Fibroblast of peridontal ligament (primary cell): ENCODE measurements at regions not wholly inside any gene's neighbourhood (a gene's known extent, or its start where the extent isn't known, plus 50 kb on each side); places are given as distances from the start of the nearest gene placed in this dataset.

Experiments
- DNase-seq: peaks from one replicate; pipeline ENCODE4 v3.0.0-alpha.2; 2010; ENCODE audit errors: extremely low read depth

- no peak for DNase-seq
Observed at GRCh38 chr17:79153367-79154130, 78.9 kb downstream of the ENGASE start.

DNA sequence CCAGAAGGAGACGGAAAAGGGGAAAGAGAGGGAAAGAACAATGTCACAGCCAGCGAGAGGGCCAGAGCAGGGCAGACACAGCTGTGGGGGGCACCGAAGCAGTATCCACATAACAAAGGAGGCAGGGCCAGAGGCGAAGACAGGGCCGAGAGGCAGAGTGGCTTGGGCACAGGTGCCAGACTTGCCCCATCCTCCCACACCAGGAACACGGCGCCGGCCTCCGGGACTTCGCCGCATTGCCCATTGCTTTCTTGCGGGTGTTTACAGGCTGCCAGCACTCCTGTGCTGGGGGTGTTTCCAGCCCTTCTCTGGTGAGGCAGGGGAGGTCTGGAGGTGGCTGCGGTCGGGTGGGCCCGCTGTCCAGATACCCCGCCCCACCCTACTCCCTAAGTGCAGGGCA is 78.0 kb downstream of the ENGASE start:
- no peak for DNase-seq

DNA sequence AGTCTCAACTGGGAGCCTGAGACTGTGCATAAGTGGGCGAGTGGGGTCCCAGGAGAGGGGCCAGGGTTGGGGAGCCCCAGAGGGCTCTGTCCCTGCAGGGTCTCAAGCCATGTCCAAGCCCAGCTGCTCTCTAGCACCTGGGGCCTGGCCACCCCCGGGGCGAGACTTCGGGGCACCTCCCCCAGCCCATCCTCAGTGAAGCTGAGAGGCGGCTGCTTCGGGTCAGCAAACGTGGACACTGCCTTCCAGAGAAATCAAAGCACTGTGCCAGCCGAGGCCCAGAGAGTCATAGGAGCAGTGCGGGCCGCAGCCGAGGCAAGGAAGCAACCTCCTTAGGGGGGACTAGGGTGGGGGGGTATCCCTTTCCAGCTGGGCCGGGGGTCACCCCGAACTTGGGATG is 77.5 kb downstream of the ENGASE start:
- DNase-seq = no peak

DNA sequence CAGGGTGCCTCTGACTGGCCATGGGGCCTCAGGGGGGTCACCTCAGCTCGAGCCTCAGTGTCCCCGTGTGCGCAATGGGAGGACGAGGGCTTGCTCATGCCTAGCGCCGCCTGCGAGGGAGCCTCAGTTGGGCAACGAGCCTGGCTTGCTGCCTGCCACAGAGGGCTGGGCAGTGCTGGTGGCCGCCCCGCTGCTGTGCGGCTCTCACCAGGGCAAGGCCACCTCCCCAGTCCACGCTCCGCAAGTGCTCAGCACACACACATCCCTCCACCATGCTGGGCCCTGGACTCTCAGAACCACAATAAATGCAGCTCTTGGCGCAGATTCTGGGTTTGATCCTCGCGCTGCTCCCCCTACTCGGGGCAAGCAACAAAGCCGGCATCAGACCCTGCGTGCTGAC is 76.2 kb downstream of the ENGASE start:
- no peak for DNase-seq

DNA sequence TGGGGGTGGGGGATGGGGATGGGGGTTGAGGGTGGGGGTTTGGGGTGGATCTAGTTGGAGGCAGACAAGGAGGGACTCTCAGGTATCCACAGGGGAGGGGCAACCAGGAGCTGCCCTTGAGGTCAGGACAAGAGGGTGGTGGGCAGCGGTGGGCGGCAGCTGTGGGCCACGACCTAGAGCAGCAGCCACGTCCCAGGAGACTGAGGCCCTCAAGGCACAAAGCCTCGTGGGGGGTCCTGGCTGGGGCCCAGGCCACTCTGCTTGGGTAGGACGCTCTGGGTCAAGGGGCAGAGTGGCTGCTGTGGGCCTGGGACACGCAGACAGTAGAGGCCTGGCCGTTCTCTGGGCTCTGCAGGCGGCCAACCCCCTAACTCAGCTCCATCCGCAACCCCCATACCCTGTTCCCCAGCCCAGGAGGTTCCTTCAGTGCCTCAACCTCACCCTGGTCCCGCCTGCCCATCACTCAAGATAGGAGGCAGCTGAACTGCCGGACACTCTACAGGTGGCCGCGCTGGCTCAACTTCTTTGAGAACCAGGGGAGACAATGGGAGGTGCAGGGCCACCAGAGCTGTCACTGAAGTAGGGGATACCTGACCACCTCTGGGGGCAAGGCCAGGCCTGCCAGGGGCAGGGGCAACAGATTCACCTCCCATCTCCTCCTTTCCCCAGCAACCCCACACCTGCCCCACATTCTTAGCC is 75.6 kb downstream of the ENGASE start:
- no peak for DNase-seq

DNA sequence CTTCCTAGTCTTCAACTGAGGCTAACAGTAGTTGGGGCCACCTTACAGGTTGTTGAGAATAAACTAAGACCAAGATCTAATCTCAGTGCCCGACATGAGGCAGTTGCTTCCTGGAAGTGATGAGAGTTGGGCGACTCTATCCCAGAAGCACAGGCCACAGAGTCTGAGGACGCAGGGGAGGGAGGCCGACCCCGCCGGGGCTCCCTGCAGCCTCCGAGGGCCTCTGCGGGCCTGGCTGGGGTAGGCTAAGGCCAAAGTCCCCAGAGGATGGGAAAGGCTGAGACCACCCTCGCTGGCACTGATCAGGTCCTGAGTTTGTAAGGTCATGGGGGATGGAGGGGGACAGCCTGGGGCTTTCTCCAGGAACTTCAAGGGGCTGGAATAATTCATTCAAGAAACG is 74.0 kb downstream of the ENGASE start:
- DNase-seq = no peak

DNA sequence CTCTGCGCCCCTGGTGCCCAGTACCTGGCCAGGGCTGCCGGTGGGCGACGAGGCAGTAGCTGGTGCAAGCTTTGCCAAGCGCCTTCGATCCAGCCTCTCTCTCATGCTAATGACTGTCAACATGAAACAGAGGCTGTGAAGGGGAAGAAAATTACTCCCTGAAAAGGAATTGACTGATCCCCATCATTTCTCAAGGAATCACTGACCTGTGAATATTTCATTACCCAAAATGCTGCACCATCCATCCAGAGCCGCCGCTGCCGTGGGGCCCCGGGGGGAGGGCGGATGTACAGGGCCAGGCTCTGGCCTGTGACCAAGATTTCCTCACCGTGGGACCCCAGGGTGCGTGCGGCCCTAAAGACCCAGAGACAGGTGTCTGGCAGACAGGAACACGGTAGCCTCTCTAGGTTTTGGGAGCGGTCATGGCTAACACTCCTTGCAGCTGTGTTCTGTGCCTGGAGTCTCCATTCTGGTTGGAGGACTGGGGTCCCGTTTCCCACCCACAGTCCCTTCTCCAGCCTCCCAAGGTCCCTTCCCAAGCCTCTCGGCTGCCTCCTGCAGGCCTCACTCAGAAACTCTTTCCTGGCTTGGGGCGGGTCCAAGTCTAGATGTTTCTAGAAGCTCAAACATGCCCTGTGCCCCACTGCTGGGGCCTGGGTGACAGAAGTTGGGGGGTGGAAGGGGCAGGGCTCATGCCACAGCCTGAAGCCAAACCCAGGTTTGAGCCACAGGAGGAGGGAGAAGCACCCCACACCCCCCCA is 73.3 kb downstream of the ENGASE start:
- no peak for DNase-seq

DNA sequence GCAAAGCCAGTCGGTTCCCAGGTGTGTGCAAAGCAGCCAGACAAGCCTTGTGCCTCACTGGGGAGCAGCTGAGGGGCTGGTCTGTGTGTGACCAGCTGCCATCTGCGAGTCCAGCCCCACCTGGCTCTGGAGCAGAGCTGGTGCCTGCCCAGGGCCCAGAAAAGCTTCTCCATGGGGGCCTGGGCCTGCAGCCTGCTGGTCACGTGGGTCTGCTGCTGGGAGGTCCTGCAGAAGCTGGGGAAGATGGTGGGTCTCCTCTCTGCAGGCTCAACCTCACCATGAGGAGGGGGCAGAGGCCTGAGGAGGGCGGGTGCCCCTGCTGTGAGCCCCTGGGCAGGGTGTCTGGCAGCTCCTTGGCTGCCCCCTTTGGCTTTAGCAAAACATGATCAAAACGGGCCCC is 71.9 kb downstream of the ENGASE start:
- DNase-seq = no peak

GRCh38 chr17:79145548-79145947 is 70.9 kb downstream of the ENGASE start:
- no peak for DNase-seq

- DNase-seq = no peak
Observed at GRCh38 chr17:79144133-79144532, 69.5 kb downstream of the ENGASE start.

DNA sequence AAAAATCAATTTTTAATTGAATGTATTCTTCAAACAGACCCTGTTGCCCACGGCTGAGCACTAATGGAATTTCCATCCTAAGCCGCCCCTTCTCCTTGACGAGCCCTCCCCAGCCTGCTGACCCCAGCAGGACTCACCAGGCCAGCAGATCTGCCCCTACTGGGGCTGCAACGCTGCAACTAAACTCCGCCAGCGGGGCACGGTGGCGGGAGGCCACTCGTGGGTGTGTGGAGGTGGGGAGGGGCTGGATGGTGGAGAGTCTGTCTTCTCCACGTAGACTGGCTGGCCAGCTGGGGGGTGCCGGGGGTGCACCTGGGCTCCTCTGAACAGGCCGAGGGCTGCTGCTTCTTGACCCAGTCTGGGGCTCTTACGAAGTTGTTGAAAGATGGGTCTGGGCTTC is 67.8 kb downstream of the ENGASE start:
- DNase-seq = no peak

GRCh38 chr17:79141578-79142355 is 67.1 kb downstream of the ENGASE start:
- no peak for DNase-seq

GRCh38 chr17:79138826-79139225 is 64.2 kb downstream of the ENGASE start:
- no peak for DNase-seq

- DNase-seq = no peak
Observed at GRCh38 chr17:79137789-79138165, 63.2 kb downstream of the ENGASE start.

DNA sequence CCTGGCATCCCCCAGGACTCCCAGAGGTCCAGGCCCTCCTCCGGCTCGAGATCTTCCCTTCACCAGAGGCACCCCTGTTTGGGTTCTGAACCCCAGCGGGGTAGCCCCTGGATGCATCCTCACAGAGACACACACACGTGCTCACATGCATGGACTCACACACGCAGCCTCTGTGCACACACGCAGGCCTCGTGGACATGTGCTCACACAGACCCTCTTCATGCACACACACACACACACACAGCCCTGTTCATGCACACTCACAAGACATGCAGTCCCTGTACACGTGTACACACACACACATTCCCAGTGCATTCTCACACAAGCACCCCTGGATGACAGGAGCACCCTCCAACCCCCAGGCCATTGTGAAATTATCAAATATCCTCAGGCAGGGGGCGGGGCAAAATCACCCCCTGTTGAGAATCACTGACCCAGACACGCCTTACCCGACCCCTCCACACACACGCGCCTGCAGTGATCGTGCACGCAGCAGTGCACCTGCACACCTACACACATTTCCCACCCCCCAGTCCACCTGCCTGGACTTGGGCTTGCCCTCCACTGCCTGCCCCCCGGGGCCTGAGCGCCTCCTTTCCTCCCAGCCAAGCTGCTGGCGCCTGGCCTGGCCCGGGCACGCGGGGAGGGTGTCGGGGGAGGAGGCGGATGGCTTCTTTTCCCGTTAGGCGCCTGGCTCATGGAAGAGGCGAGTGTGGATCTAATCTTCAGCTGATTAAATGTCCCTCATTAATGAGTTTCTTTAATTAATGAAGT is 62.6 kb downstream of the ENGASE start:
- DNase-seq = no peak

DNA sequence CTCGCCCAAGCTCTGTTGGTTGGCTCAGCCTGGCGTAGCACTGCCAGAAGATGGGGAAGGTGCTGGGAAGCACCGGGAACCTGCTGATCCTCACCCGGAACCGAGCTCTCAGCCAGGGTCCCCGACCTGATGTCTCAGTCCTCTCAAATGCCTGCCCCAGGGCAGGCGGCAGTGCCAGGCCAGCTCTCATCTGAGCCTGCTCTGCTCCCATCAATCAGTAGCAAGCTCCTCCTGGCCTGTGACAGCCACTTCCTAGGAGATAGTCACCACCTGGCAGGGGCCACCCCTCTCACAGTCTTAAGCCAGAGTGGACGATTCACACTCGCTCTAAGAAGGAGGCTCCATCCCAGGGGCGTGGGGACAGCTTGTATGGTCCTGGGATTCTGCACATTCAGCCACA is 62.0 kb downstream of the ENGASE start:
- no peak for DNase-seq
